Chondrocyte (in vitro differentiated cells): ENCODE measurements at regions not wholly inside any gene's neighbourhood (a gene's known extent, or its start where the extent isn't known, plus 50 kb on each side); places are given as distances from the start of the nearest gene placed in this dataset.
"Not testable (repeated sequence)": the region's sequence is repeated elsewhere in the genome, so short reads cannot be mapped to it uniquely, and the experiment has no call there.

Experiments
- DNase-seq: peaks from one replicate; pipeline ENCODE4 v3.0.0; 2021; ENCODE audit warnings: mixed read lengths, low spot score
- H3K27ac Mint-ChIP-seq: one replicate; pipeline ENCODE4 v1.8.0; 2021; ENCODE audit warnings: mild to moderate bottlenecking, moderate library complexity, mixed read lengths; ENCODE audit not compliant: unreplicated experiment
- H3K27me3 Mint-ChIP-seq: 2 replicates; pipeline ENCODE4 v1.8.0; 2021; ENCODE audit warnings: low read depth, mixed read lengths
- H3K36me3 Mint-ChIP-seq: 2 replicates; pipeline ENCODE4 v1.8.0; 2021; ENCODE audit warnings: low read depth, mixed read lengths
- H3K4me1 Mint-ChIP-seq: 2 replicates; pipeline ENCODE4 v1.8.0; 2021; ENCODE audit warnings: low read depth, mild to moderate bottlenecking, mixed read lengths
- H3K4me3 Mint-ChIP-seq: one replicate; pipeline ENCODE4 v1.8.0; 2021; ENCODE audit warnings: mild to moderate bottlenecking, moderate library complexity, mixed read lengths; ENCODE audit not compliant: unreplicated experiment
- H3K9me3 Mint-ChIP-seq: 2 replicates; pipeline ENCODE4 v1.8.0; 2021; ENCODE audit warnings: low read depth, mixed read lengths
- TF ChIP-seq, protein P1 (sequence below): fragments of 200-600 bp; sonication (generic); IDR thresholded peaks from 2 replicates; pipeline ENCODE4 v1.5.0; 2021; ENCODE audit warnings: antibody characterized with exemption, mild to moderate bottlenecking, moderate library complexity

DNA sequence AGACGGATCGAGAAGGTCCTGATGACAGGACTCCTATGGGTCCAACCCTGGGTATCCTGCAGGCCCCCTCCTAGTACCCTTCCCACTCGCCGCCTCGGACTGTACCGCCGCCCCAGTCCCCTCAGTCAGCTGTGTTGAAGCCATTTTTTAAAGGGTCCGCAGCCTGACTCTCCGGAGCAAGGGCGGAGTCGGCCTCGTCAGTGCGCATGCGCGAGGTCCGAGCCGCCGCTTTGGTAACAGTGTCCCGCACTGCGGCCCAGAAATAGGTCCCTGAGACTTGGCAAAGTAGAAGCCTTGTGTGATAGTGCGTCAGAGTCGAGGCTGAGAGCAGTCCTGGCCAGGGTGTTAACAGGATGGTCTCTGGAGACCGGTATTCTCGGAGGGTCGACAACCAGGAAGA lies 769.0 kb upstream of the ALG10B start:
- Mint-ChIP-seq H3K27ac (no peak overlapping the region), H3K4me3 (no peak overlapping the region), H3K27me3 (no peaks in the 10 kb centered on the region), H3K9me3 (peaks cover 48% of the 10 kb centered on the region), H3K4me1 (no peaks in the 10 kb centered on the region), H3K36me3 (peaks cover 5% of the 10 kb centered on the region)
- DNase-seq: no peak
- TF ChIP-seq, protein P1, sequence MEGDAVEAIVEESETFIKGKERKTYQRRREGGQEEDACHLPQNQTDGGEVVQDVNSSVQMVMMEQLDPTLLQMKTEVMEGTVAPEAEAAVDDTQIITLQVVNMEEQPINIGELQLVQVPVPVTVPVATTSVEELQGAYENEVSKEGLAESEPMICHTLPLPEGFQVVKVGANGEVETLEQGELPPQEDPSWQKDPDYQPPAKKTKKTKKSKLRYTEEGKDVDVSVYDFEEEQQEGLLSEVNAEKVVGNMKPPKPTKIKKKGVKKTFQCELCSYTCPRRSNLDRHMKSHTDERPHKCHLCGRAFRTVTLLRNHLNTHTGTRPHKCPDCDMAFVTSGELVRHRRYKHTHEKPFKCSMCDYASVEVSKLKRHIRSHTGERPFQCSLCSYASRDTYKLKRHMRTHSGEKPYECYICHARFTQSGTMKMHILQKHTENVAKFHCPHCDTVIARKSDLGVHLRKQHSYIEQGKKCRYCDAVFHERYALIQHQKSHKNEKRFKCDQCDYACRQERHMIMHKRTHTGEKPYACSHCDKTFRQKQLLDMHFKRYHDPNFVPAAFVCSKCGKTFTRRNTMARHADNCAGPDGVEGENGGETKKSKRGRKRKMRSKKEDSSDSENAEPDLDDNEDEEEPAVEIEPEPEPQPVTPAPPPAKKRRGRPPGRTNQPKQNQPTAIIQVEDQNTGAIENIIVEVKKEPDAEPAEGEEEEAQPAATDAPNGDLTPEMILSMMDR: no peak

DNA sequence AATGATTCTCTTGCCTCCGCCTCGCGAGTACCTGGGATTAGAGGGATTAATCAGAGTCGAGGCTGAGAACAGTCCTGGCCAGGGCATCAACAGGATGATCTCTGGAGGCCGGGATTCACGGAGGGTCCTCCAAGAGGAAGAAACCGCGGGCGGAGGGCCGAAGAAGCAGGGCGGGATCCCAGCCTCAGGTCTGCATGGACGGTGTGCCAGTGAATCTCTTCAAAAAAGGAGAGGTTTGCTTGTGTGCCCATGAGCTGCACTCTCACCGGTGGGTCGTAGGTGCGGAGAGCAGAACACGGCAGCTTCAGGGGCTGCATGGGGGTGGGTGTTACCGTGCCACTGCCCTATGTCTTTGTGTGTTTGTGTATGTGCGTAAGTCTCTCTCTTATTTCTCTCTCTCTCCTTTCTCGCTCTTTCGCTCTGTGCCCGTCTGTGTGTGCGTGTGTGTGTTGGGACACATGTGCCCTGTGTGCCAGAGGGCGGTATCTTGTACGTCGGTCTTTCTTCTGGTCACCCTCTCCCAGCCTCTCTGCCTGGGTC lies 768.2 kb upstream of the ALG10B start:
- no peak for DNase-seq
- TF ChIP-seq, protein P1: no peak
- Mint-ChIP-seq H3K4me3 (no peak overlapping the region), H3K36me3 (peaks cover 5% of the 10 kb centered on the region), H3K27ac (no peak overlapping the region), H3K27me3 (no peaks in the 10 kb centered on the region), H3K4me1 (no peaks in the 10 kb centered on the region), H3K9me3 (peaks cover 47% of the 10 kb centered on the region)

DNA sequence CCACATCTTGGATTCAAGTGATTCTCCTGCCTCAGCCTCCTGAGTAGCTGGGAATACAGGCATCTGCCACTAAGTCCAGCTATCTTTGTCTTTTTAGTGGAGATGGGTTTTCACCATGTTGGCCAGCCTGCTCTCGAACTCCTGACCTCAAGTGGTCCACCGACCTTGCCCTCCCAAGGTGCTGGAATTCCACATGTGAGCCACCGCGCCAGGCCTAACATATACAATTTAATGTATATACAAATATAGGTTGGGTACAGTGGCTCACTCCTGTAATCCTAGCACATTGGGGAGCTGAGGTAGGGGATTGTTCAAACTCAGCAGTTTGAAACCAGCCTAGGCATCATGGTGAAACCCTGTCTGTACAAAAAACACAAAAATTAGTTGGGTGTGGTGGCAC lies 759.6 kb upstream of the ALG10B start:
- H3K4me1 Mint-ChIP-seq, H3K27me3 Mint-ChIP-seq, H3K27ac Mint-ChIP-seq, H3K4me3 Mint-ChIP-seq, H3K36me3 Mint-ChIP-seq, DNase-seq: not testable (repeated sequence)
- H3K9me3 Mint-ChIP-seq: peaks cover 40% of the 10 kb centered on the region

DNA sequence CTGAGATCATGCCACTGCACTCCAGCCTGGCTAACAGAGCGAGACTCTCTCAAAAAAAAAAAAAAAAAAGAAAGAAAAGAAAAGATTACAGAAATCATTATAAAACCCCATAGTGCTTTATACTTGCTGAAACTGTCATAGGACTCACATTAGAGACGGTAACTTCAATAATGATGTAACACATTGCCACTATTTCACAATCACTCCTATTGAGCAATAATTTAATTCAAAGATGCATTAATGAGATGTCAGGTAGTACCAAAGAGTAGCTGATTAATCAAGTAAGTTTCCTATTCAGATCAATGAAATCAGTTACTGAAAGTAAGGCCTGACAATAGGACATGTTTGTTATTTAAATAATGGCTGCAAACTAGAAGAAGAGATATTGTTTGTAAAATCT lies 751.5 kb upstream of the ALG10B start:
- Mint-ChIP-seq H3K4me3 (no peak overlapping the region), H3K36me3 (no peaks in the 10 kb centered on the region), H3K9me3 (peaks cover 30% of the 10 kb centered on the region), H3K27ac (no peak overlapping the region), H3K27me3 (no peaks in the 10 kb centered on the region), H3K4me1 (no peaks in the 10 kb centered on the region)
- TF ChIP-seq, protein P1: no peak
- no peak for DNase-seq

DNA sequence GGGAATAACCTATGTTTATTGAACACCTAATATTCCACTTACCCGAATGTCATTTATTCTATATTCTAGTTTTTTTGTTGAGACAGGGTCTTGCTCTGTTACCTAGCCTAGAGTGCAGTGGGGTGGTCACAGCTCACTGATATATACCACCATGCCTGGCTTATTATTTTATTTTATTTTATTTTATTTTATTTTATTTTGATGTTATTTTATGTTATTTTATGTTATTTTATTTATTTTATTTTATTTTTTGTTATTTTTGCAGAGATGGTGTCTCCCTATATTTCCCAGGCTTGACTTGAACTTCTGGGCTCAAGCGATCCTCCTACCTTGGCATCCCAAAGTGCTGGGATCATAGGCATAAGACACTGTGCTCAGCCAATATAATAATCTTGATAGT lies 746.0 kb upstream of the ALG10B start:
- H3K27me3 Mint-ChIP-seq, H3K4me1 Mint-ChIP-seq, H3K36me3 Mint-ChIP-seq, H3K27ac Mint-ChIP-seq, H3K4me3 Mint-ChIP-seq, DNase-seq: not testable (repeated sequence)
- H3K9me3 Mint-ChIP-seq: peaks cover 25% of the 10 kb centered on the region
